Skeletal muscle cell (primary cell): ENCODE measurements at regions not wholly inside any gene's neighbourhood (a gene's known extent, or its start where the extent isn't known, plus 50 kb on each side); places are given as distances from the start of the nearest gene placed in this dataset.

ENCODE experiments used
- DNase-seq: peaks from one replicate; pipeline ENCODE4 v3.0.0-alpha.2; 2010; ENCODE audit warnings: low read depth
- H3K4me3 ChIP-seq: 2 replicates; pipeline ENCODE4 v1.5.1; 2011; ENCODE audit warnings: low read depth, mild to moderate bottlenecking, control low read depth, low read length, moderate library complexity

GRCh38 chr2:43028188-43028587 lies 198.2 kb downstream of the ZFP36L2 start:
- DNase-seq, result no peak

GRCh38 chr2:43027097-43027873 lies 199.1 kb downstream of the ZFP36L2 start:
- no peak for DNase-seq
- H3K4me3 ChIP-seq, result no peak overlapping the region

More at GRCh38 chr2:43028188-43028587, 198.2 kb downstream of the ZFP36L2 start:
- no peak overlapping the region for H3K4me3 ChIP-seq

- H3K4me3 ChIP-seq, result no peak overlapping the region
- DNase-seq, result no peak
Measured at GRCh38 chr2:43026426-43027096, 199.8 kb downstream of the ZFP36L2 start.

- no peak overlapping the region for H3K4me3 ChIP-seq
- no peak for DNase-seq
Measured at GRCh38 chr2:43025709-43026295, 200.6 kb downstream of the ZFP36L2 start.

GRCh38 chr2:43024515-43025011 lies 201.8 kb downstream of the ZFP36L2 start:
- no peak overlapping the region for H3K4me3 ChIP-seq
- no peak for DNase-seq

- DNase-seq, result no peak
- H3K4me3 ChIP-seq, result no peak overlapping the region
Measured at GRCh38 chr2:43023791-43024514, 202.5 kb downstream of the ZFP36L2 start.

- no peak overlapping the region for H3K4me3 ChIP-seq
- DNase-seq, result no peak
Measured at GRCh38 chr2:43022896-43023295, 203.5 kb downstream of the ZFP36L2 start.

- H3K4me3 ChIP-seq, result no peak overlapping the region
- DNase-seq, result no peak
Measured at GRCh38 chr2:43021791-43022509, 204.5 kb downstream of the ZFP36L2 start.

GRCh38 chr2:43020990-43021669 lies 205.3 kb downstream of the ZFP36L2 start:
- H3K4me3 ChIP-seq, result no peak overlapping the region
- DNase-seq, result no peak

GRCh38 chr2:43020296-43020695 lies 206.1 kb downstream of the ZFP36L2 start:
- H3K4me3 ChIP-seq, result no peak overlapping the region
- no peak for DNase-seq

GRCh38 chr2:43019536-43020183 lies 206.7 kb downstream of the ZFP36L2 start:
- DNase-seq, result no peak
- no peak overlapping the region for H3K4me3 ChIP-seq

GRCh38 chr2:43019025-43019367 lies 207.4 kb downstream of the ZFP36L2 start:
- no peak for DNase-seq
- no peak overlapping the region for H3K4me3 ChIP-seq

- peak; percentile 71 for DNase-seq
- H3K4me3 ChIP-seq, result no peak overlapping the region
Measured at GRCh38 chr2:43018179-43019024, 208.0 kb downstream of the ZFP36L2 start.

GRCh38 chr2:43013821-43014345 lies 212.5 kb downstream of the ZFP36L2 start:
- H3K4me3 ChIP-seq, result no peak overlapping the region
- no peak for DNase-seq

GRCh38 chr2:43012966-43013365 lies 213.4 kb downstream of the ZFP36L2 start:
- no peak for DNase-seq
- H3K4me3 ChIP-seq, result no peak overlapping the region

GRCh38 chr2:43011158-43011491 lies 215.3 kb downstream of the ZFP36L2 start:
- H3K4me3 ChIP-seq, result no peak overlapping the region
- DNase-seq, result no peak

- no peak for DNase-seq
- H3K4me3 ChIP-seq, result no peak overlapping the region
Measured at GRCh38 chr2:43010438-43011157, 215.8 kb downstream of the ZFP36L2 start.
